HCT116 (cell line): ENCODE measurements at regions not wholly inside any gene's neighbourhood (a gene's known extent, or its start where the extent isn't known, plus 50 kb on each side); places are given as distances from the start of the nearest gene placed in this dataset.

Experiments used
- ATAC-seq: fragments of 200-7000 bp; cut with Tn5 transposase; 2 replicates; pipeline ENCODE4 v1.9.1; 2020; ENCODE audit warnings: mild to moderate bottlenecking, moderate library complexity
- BruUV-seq: library from RNA; stranded (reverse); fragments of 400-500 nt; replicated peaks from 2 replicates; lab custom pipeline; 2021; lab: Mats Ljungman, UMichigan
- CTCF ChIA-PET: fragments of 300-600 bp; sonication (Branson Sonifier 250); formaldehyde crosslinking; loops from one replicate; lab custom pipeline; 2021; ENCODE audit warnings: antibody characterized with exemption; lab: Charles Lee
- POLR2A ChIA-PET: fragments of 300-600, 350-600 bp; sonication (Branson Sonifier 250); formaldehyde crosslinking; loops from one replicate; lab custom pipeline; 2021; ENCODE audit warnings: antibody characterized with exemption; lab: Charles Lee
- RAD21 ChIA-PET, 2 experiments: fragments of 300-600 bp; sonication (Branson Sonifier 250); formaldehyde crosslinking; loops; one replicate each; lab custom pipeline; 2023; ENCODE audit warnings: low total read pairs in 2 of 2; ENCODE audit not compliant: uncharacterized antibody in 2 of 2, unreplicated experiment in 2 of 2, low non-redundant PET in 1 of 2; lab: Charles Lee
- DNase-seq: peaks from one replicate; pipeline ENCODE4 v3.0.0-alpha.2; 2010; ENCODE audit warnings: low read depth, low spot score
- H2AFZ ChIP-seq: fragments of 200-600 bp; shearing (Covaris generic), sonication (generic); 2 replicates; pipeline ENCODE4 v1.6.1; 2017; ENCODE audit warnings: low read depth, mixed run types, mixed read lengths, antibody characterized with exemption, low read length; ENCODE audit not compliant: poor library complexity, severe bottlenecking
- H3K27ac ChIP-seq: 2 replicates; pipeline ENCODE4 v1.5.1; 2012; ENCODE audit warnings: low read depth, low read length
- H3K27me3 ChIP-seq: fragments of 200-600 bp; sonication (generic); 2 replicates; pipeline ENCODE4 v1.6.1; 2016; ENCODE audit warnings: mixed run types, low read length, mixed read lengths; ENCODE audit not compliant: insufficient read depth
- H3K36me3 ChIP-seq, 2 experiments: fragments of 200-500 bp in 1 of 2; fragments of 200-600 bp in 1 of 2; sonication (Bioruptor generic) in 1 of 2; sonication (generic) in 1 of 2; 2 replicates each; pipeline versions ENCODE4 v1.5.1 to v1.6.1; 2014 to 2016; ENCODE audit warnings: low read length in 2 of 2, inconsistent platforms in 1 of 2, mixed read lengths in 1 of 2, mixed run types in 1 of 2; ENCODE audit not compliant: insufficient read depth in 2 of 2, control insufficient read depth in 1 of 2
- H3K4me1 ChIP-seq, 2 experiments: fragments of 200-600 bp in 1 of 2; sonication (generic) in 1 of 2; 2 replicates each; pipeline versions ENCODE4 v1.5.1 to v1.6.1; 2012 to 2017; ENCODE audit warnings: low read length in 2 of 2, inconsistent platforms in 1 of 2, mild to moderate bottlenecking in 1 of 2, mixed read lengths in 1 of 2, mixed run types in 1 of 2, moderate library complexity in 1 of 2; ENCODE audit not compliant: insufficient read depth in 2 of 2, control insufficient read depth in 1 of 2
- H3K4me2 ChIP-seq: fragments of 200-600 bp; sonication (generic); 2 replicates; pipeline ENCODE4 v1.6.1; 2017; ENCODE audit warnings: mixed run types, low read length, mixed read lengths
- H3K4me3 ChIP-seq, 2 experiments: fragments of 200-600 bp in 1 of 2; sonication (generic) in 1 of 2; replicated peaks in 1 of 2; 2 replicates each; pipeline ENCODE4 v1.5.1; 2011 to 2016; ENCODE audit warnings: low read length in 2 of 2, control low read depth in 1 of 2, low read depth in 1 of 2, mild to moderate bottlenecking in 1 of 2, mixed read lengths in 1 of 2, mixed run types in 1 of 2
- H3K79me2 ChIP-seq: fragments of 200-600 bp; sonication (generic); 2 replicates; pipeline ENCODE4 v1.6.1; 2017; ENCODE audit warnings: mild to moderate bottlenecking, mixed run types, low read length, moderate library complexity, mixed read lengths; ENCODE audit not compliant: insufficient read depth
- H3K9ac ChIP-seq: fragments of 200-600 bp; sonication (generic); 2 replicates; pipeline ENCODE4 v1.6.1; 2016; ENCODE audit warnings: low read length, mixed read lengths
- H3K9me2 ChIP-seq: fragments of 200-600 bp; sonication (generic), shearing (Covaris generic); 2 replicates; pipeline ENCODE4 v1.6.1; 2017; ENCODE audit warnings: mixed run types, mild to moderate bottlenecking, moderate library complexity; ENCODE audit not compliant: insufficient read depth
- H3K9me3 ChIP-seq, 2 experiments: fragments of 200-500 bp in 1 of 2; fragments of 200-600 bp in 1 of 2; sonication (Bioruptor generic) in 1 of 2; sonication (generic) in 1 of 2; 2 replicates each; pipeline ENCODE4 v1.6.1; 2014 to 2017; ENCODE audit warnings: low read length in 2 of 2, mixed read lengths in 2 of 2, inconsistent platforms in 1 of 2, low read depth in 1 of 2, mild to moderate bottlenecking in 1 of 2, mixed run types in 1 of 2, moderate library complexity in 1 of 2; ENCODE audit not compliant: control insufficient read depth in 1 of 2, insufficient read depth in 1 of 2
- H4K20me1 ChIP-seq: fragments of 200-600 bp; sonication (generic), shearing (Covaris generic); 2 replicates; pipeline ENCODE4 v1.6.1; 2017; ENCODE audit warnings: mixed run types, mild to moderate bottlenecking, moderate library complexity; ENCODE audit not compliant: insufficient read depth
- CBX3 ChIP-seq: IDR thresholded peaks from 2 replicates; pipeline ENCODE4 v1.6.1; 2012; ENCODE audit warnings: low read depth
- EGR1 ChIP-seq: IDR thresholded peaks from 2 replicates; pipeline ENCODE4 v1.6.1; 2012; ENCODE audit warnings: low read depth
- FOSL1 ChIP-seq: IDR thresholded peaks from 2 replicates; pipeline ENCODE4 v1.6.1; 2012; ENCODE audit warnings: low read depth
- JUND ChIP-seq: IDR thresholded peaks from 2 replicates; pipeline ENCODE4 v1.6.1; 2012
- RAD21 ChIP-seq: IDR thresholded peaks from 2 replicates; pipeline ENCODE4 v1.6.1; 2012; ENCODE audit warnings: low read depth, mild to moderate bottlenecking
- SIN3A ChIP-seq: IDR thresholded peaks from 2 replicates; pipeline ENCODE4 v1.6.1; 2012; ENCODE audit warnings: low read depth
- TCF7L2 ChIP-seq: IDR thresholded peaks from 2 replicates; pipeline ENCODE4 v1.7.0; 2011; ENCODE audit warnings: borderline replicate concordance, inconsistent platforms; ENCODE audit not compliant: insufficient read depth, insufficient read length; ENCODE audit errors: extremely low read depth
- ZFX ChIP-seq: fragments of 450-650 bp; IDR thresholded peaks from 2 replicates; pipeline ENCODE4 v1.6.1; 2017
- intact Hi-C: fragments of 100-400 bp; cut with micrococcal nuclease; formaldehyde crosslinking; loops from 2 replicates; pipeline ENCODE4 v1.10.0; 2022
- TF ChIP-seq, protein P1 (sequence below): IDR thresholded peaks from 2 replicates; pipeline ENCODE4 v1.6.1; 2012; ENCODE audit warnings: low read depth
- TF ChIP-seq, protein P2 (sequence below): IDR thresholded peaks from 2 replicates; pipeline ENCODE4 v1.6.1; 2011; ENCODE audit warnings: mild to moderate bottlenecking, low read length, moderate library complexity; ENCODE audit not compliant: insufficient replicate concordance; ENCODE audit errors: extremely low read depth

DNA sequence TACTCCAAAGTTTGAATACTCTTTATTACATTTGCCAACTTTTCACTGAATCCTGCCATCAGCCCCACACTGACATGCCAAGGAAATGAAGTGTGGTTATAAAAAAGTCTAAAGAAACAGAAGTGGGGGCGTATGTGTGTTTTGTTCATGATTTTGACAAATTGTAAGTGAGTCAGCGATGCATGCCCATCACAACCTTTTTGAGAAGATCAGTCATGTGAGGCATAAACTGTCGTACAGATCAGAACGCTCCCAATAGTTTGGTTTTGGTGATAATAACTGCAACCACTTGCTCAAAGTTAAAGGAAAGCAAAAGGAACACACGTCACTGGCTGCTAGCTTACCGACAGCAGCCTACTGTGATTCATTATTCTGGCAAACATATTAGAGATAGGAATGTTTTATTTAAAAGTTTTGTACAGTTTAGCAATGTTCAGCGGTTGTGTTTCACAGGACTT is 95.6 kb downstream of the RGS2 start:
- DNase-seq (no peak), ATAC-seq (no peak)
- TF ChIP-seq EGR1 (no peak), JUND (no peak), CBX3 (no peak), SIN3A (no peak)
- no peaks in the 10 kb centered on the region for H3K27me3 ChIP-seq
- H3K27ac ChIP-seq, result no peak overlapping the region
- ChIA-PET POLR2A (no interaction called here), RAD21 (no interaction called here), CTCF (no interaction called here)
- no peaks in the 10 kb centered on the region for H3K79me2 ChIP-seq
- no peak overlapping the region for H2AFZ ChIP-seq
- H3K36me3 ChIP-seq, result no peaks in the 10 kb centered on the region
- no peaks in the 10 kb centered on the region for H3K4me1 ChIP-seq
- H3K4me2 ChIP-seq, result no peak overlapping the region
- intact Hi-C loops, result no loop called here
- no peaks in the 10 kb centered on the region for H4K20me1 ChIP-seq
- H3K4me3 ChIP-seq, result no peak overlapping the region
- H3K9ac ChIP-seq, result no peak overlapping the region
- H3K9me3 ChIP-seq, result no peaks in the 10 kb centered on the region
- no peaks in the 10 kb centered on the region for H3K9me2 ChIP-seq
- BruUV-seq, result no TSS peak

GRCh38 chr1:192905049-192905448 is 96.2 kb downstream of the RGS2 start:
- POLR2A ChIA-PET, result no interaction called here
- H3K4me2 ChIP-seq, result no peak overlapping the region
- H3K27me3 ChIP-seq, result no peaks in the 10 kb centered on the region
- intact Hi-C loops, result no loop called here
- H4K20me1 ChIP-seq, result no peaks in the 10 kb centered on the region
- no peak overlapping the region for H3K9ac ChIP-seq
- BruUV-seq, result no TSS peak
- H3K9me2 ChIP-seq, result no peaks in the 10 kb centered on the region
- H3K9me3 ChIP-seq, result no peaks in the 10 kb centered on the region
- RAD21 ChIA-PET, result no interaction called here
- CTCF ChIA-PET, result no interaction called here
- no peak overlapping the region for H2AFZ ChIP-seq
- no peak for TF ChIP-seq ZFX
- no peak for TF ChIP-seq RAD21
- TF ChIP-seq, protein P1, sequence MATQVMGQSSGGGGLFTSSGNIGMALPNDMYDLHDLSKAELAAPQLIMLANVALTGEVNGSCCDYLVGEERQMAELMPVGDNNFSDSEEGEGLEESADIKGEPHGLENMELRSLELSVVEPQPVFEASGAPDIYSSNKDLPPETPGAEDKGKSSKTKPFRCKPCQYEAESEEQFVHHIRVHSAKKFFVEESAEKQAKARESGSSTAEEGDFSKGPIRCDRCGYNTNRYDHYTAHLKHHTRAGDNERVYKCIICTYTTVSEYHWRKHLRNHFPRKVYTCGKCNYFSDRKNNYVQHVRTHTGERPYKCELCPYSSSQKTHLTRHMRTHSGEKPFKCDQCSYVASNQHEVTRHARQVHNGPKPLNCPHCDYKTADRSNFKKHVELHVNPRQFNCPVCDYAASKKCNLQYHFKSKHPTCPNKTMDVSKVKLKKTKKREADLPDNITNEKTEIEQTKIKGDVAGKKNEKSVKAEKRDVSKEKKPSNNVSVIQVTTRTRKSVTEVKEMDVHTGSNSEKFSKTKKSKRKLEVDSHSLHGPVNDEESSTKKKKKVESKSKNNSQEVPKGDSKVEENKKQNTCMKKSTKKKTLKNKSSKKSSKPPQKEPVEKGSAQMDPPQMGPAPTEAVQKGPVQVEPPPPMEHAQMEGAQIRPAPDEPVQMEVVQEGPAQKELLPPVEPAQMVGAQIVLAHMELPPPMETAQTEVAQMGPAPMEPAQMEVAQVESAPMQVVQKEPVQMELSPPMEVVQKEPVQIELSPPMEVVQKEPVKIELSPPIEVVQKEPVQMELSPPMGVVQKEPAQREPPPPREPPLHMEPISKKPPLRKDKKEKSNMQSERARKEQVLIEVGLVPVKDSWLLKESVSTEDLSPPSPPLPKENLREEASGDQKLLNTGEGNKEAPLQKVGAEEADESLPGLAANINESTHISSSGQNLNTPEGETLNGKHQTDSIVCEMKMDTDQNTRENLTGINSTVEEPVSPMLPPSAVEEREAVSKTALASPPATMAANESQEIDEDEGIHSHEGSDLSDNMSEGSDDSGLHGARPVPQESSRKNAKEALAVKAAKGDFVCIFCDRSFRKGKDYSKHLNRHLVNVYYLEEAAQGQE, result no peak
- TF ChIP-seq TCF7L2, result no peak
- TF ChIP-seq, protein P2, sequence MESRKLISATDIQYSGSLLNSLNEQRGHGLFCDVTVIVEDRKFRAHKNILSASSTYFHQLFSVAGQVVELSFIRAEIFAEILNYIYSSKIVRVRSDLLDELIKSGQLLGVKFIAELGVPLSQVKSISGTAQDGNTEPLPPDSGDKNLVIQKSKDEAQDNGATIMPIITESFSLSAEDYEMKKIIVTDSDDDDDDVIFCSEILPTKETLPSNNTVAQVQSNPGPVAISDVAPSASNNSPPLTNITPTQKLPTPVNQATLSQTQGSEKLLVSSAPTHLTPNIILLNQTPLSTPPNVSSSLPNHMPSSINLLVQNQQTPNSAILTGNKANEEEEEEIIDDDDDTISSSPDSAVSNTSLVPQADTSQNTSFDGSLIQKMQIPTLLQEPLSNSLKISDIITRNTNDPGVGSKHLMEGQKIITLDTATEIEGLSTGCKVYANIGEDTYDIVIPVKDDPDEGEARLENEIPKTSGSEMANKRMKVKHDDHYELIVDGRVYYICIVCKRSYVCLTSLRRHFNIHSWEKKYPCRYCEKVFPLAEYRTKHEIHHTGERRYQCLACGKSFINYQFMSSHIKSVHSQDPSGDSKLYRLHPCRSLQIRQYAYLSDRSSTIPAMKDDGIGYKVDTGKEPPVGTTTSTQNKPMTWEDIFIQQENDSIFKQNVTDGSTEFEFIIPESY, result no peak
- no peak for TF ChIP-seq FOSL1
- DNase-seq (no peak), ATAC-seq (no peak)
- H3K36me3 ChIP-seq, result no peaks in the 10 kb centered on the region
- H3K27ac ChIP-seq, result no peak overlapping the region
- no peak overlapping the region for H3K4me3 ChIP-seq
- H3K79me2 ChIP-seq, result no peaks in the 10 kb centered on the region
- H3K4me1 ChIP-seq, result no peaks in the 10 kb centered on the region
